Testis (tissue), 2 donors: ENCODE measurements at regions not wholly inside any gene's neighbourhood (a gene's known extent, or its start where the extent isn't known, plus 50 kb on each side); places are given as distances from the start of the nearest gene placed in this dataset.

ENCODE experiments used
- CTCF ChIP-seq, 3 experiments: fragments of 450-650 bp in 2 of 3; fragments of 200-600 bp in 1 of 3; sonication (generic) in 1 of 3; IDR thresholded peaks; one replicate each; pipeline ENCODE4 v1.5.1; 2016 to 2019; ENCODE audit warnings: antibody characterized with exemption in 3 of 3, mild to moderate bottlenecking in 2 of 3, moderate library complexity in 1 of 3
- POLR2A ChIP-seq: fragments of 450-650 bp; IDR thresholded peaks from one replicate; pipeline ENCODE4 v1.6.1; 2017; ENCODE audit warnings: antibody characterized with exemption, mild to moderate bottlenecking, moderate library complexity

- TF ChIP-seq CTCF (IDR thresholded peaks at IDR 0.05) (no peak), POLR2A (no peak)
These were observed 50.9 kb upstream of the TP53I11 start for GRCh38 chr11:45001466-45002165.
